Adrenal gland (tissue), 5 donors: ENCODE measurements at regions not wholly inside any gene's neighbourhood (a gene's known extent, or its start where the extent isn't known, plus 50 kb on each side); places are given as distances from the start of the nearest gene placed in this dataset.

Source experiments
- CTCF ChIP-seq, 6 experiments: fragments of 450-650 bp in 4 of 6; fragments of 200-600 bp in 2 of 6; sonication (generic) in 1 of 6; IDR thresholded peaks; 1 replicate in 5 of 6; 2 replicates in 1 of 6; pipeline versions ENCODE4 v1.5.1 to v1.8.0; 2016 to 2021; ENCODE audit warnings: antibody characterized with exemption in 6 of 6, mild to moderate bottlenecking in 2 of 6, moderate library complexity in 1 of 6
- POLR2A ChIP-seq, 2 donors: fragments of 450-650 bp; IDR thresholded peaks; one replicate each; pipeline ENCODE4 v1.6.1; 2017; ENCODE audit warnings: antibody characterized with exemption in 2 of 2, mild to moderate bottlenecking in 2 of 2, moderate library complexity in 1 of 2
- donor health status: DM: no; HTN: no; CAD: no.

- no peak for TF ChIP-seq CTCF (IDR thresholded peaks at IDR 0.05)
- no peak for TF ChIP-seq POLR2A (IDR thresholded peaks at IDR 0.05)
These were observed 135.7 kb downstream of the BTBD3 start for GRCh38 chr20:12053353-12053752.
